TTC549 (cell line): ENCODE measurements at regions not wholly inside any gene's neighbourhood (a gene's known extent, or its start where the extent isn't known, plus 50 kb on each side); places are given as distances from the start of the nearest gene placed in this dataset.
"Not testable (repeated sequence)": the region's sequence is repeated elsewhere in the genome, so short reads cannot be mapped to it uniquely, and the experiment has no call there.

Source experiments
- FAIRE-seq: peaks from 2 replicates; lab custom pipeline; 2012; peaks lifted over from hg19 to GRCh38; lab: Jason Lieb, UNC

- no peak for FAIRE-seq
Measured at GRCh38 chr9:86488345-86488744, 134.1 kb upstream of the TUT7 start.

GRCh38 chr9:86487838-86488233 lies 133.6 kb upstream of the TUT7 start:
- no peak for FAIRE-seq

- FAIRE-seq: no peak
Measured at GRCh38 chr9:86486891-86487837, 133.0 kb upstream of the TUT7 start.

GRCh38 chr9:86485359-86485758 lies 131.1 kb upstream of the TUT7 start:
- FAIRE-seq: no peak

GRCh38 chr9:86483496-86483895 lies 129.3 kb upstream of the TUT7 start:
- FAIRE-seq: no peak

GRCh38 chr9:86481466-86481865 lies 127.3 kb upstream of the TUT7 start:
- no peak for FAIRE-seq

- FAIRE-seq: not testable (repeated sequence)
Measured at GRCh38 chr9:86475255-86475654, 121.0 kb upstream of the TUT7 start.

- FAIRE-seq: no peak
Measured at GRCh38 chr9:86471171-86471815, 117.1 kb upstream of the TUT7 start.

GRCh38 chr9:86470326-86470725 lies 116.1 kb upstream of the TUT7 start:
- no peak for FAIRE-seq

GRCh38 chr9:86469476-86470250 lies 115.5 kb upstream of the TUT7 start:
- no peak for FAIRE-seq

- FAIRE-seq: no peak
Measured at GRCh38 chr9:86464242-86464641, 110.0 kb upstream of the TUT7 start.

GRCh38 chr9:86460216-86461002 lies 106.2 kb upstream of the TUT7 start:
- no peak for FAIRE-seq

- no peak for FAIRE-seq
Measured at GRCh38 chr9:86459599-86460155, 105.5 kb upstream of the TUT7 start.

- no peak for FAIRE-seq
Measured at GRCh38 chr9:86459191-86459590, 105.0 kb upstream of the TUT7 start.

- no peak for FAIRE-seq
Measured at GRCh38 chr9:86458191-86458855, 104.1 kb upstream of the TUT7 start.

- no peak for FAIRE-seq
Measured at GRCh38 chr9:86456416-86456815, 102.2 kb upstream of the TUT7 start.

GRCh38 chr9:86454701-86455615 lies 100.7 kb upstream of the TUT7 start:
- no peak for FAIRE-seq

- no peak for FAIRE-seq
Measured at GRCh38 chr9:86452201-86452828, 98.1 kb upstream of the TUT7 start.

- FAIRE-seq: no peak
Measured at GRCh38 chr9:86449246-86449645, 95.0 kb upstream of the TUT7 start.

GRCh38 chr9:86445671-86446070 lies 91.5 kb upstream of the TUT7 start:
- no peak for FAIRE-seq
